ENCODE measurements at regions not wholly inside any gene's neighbourhood (a gene's known extent, or its start where the extent isn't known, plus 50 kb on each side); places are given as distances from the start of the nearest gene placed in this dataset.

GRCh38 chr17:56009795-56010651, 143.3 kb upstream of the ANKFN1 start:
- no peak for DNase-seq (ENCODE audit: low spot score)

GRCh38 chr17:56011406-56012131, 141.7 kb upstream of the ANKFN1 start:
- no peak for DNase-seq (ENCODE audit: low spot score)

- no peak for DNase-seq (ENCODE audit: low spot score)
Observed at GRCh38 chr17:56018211-56018610, 135.1 kb upstream of the ANKFN1 start.

GRCh38 chr17:56020369-56020768, 132.9 kb upstream of the ANKFN1 start:
- DNase-seq (ENCODE audit: low spot score), result no peak

GRCh38 chr17:56021681-56022190, 131.5 kb upstream of the ANKFN1 start:
- no peak for DNase-seq (ENCODE audit: low spot score)

GRCh38 chr17:56023851-56024250, 129.4 kb upstream of the ANKFN1 start:
- no peak for DNase-seq (ENCODE audit: low spot score)

GRCh38 chr17:56026915-56027314, 126.4 kb upstream of the ANKFN1 start:
- DNase-seq (ENCODE audit: low spot score), result no peak

GRCh38 chr17:56028837-56029236, 124.4 kb upstream of the ANKFN1 start:
- no peak for DNase-seq (ENCODE audit: low spot score)

- DNase-seq (ENCODE audit: low spot score), result no peak
Observed at GRCh38 chr17:56030009-56030624, 123.2 kb upstream of the ANKFN1 start.

GRCh38 chr17:56031636-56032035, 121.6 kb upstream of the ANKFN1 start:
- no peak for DNase-seq (ENCODE audit: low spot score)

- no peak for DNase-seq (ENCODE audit: low spot score)
Observed at GRCh38 chr17:56034197-56034635, 119.1 kb upstream of the ANKFN1 start.

GRCh38 chr17:56038131-56038530, 115.1 kb upstream of the ANKFN1 start:
- DNase-seq (ENCODE audit: low spot score), result no peak

- DNase-seq (ENCODE audit: low spot score), result no peak
Observed at GRCh38 chr17:56045872-56046271, 107.4 kb upstream of the ANKFN1 start.

- DNase-seq (ENCODE audit: low spot score), result no peak
Observed at GRCh38 chr17:56047331-56047730, 105.9 kb upstream of the ANKFN1 start.

GRCh38 chr17:56057869-56058268, 95.4 kb upstream of the ANKFN1 start:
- DNase-seq (ENCODE audit: low spot score), result no peak

GRCh38 chr17:56064506-56064905, 88.8 kb upstream of the ANKFN1 start:
- no peak for DNase-seq (ENCODE audit: low spot score)

- DNase-seq (ENCODE audit: low spot score), result peak; percentile 28
Observed at GRCh38 chr17:56074361-56074890, 78.8 kb upstream of the ANKFN1 start.

- no peak for DNase-seq (ENCODE audit: low spot score)
Observed at GRCh38 chr17:56076980-56077379, 76.3 kb upstream of the ANKFN1 start.

GRCh38 chr17:56083475-56083874, 69.8 kb upstream of the ANKFN1 start:
- no peak for DNase-seq (ENCODE audit: low spot score)

GRCh38 chr17:56085576-56086267, 67.6 kb upstream of the ANKFN1 start:
- peak; percentile 9 for DNase-seq (ENCODE audit: low spot score)

GRCh38 chr17:56087199-56087598, 66.1 kb upstream of the ANKFN1 start:
- DNase-seq (ENCODE audit: low spot score), result no peak

All from Ammon's horn (tissue), 1 donor.